Hepatocyte (in vitro differentiated cells): ENCODE measurements at regions not wholly inside any gene's neighbourhood (a gene's known extent, or its start where the extent isn't known, plus 50 kb on each side); places are given as distances from the start of the nearest gene placed in this dataset.

Experiments used
- DNase-seq: peaks from one replicate; pipeline ENCODE4 v3.0.0-alpha.2; 2016; ENCODE audit warnings: low spot score
- H2AFZ ChIP-seq: fragments of 200-600 bp; sonication (generic); 2 replicates; pipeline ENCODE4 v1.6.0; 2016; ENCODE audit warnings: antibody characterized with exemption, mild to moderate bottlenecking
- H3K27ac ChIP-seq: fragments of 200-600 bp; sonication (generic); 2 replicates; pipeline ENCODE4 v1.5.1; 2016; ENCODE audit warnings: mild to moderate bottlenecking
- H3K27me3 ChIP-seq: fragments of 200-600 bp; sonication (generic); 2 replicates; pipeline ENCODE4 v1.6.1; 2016
- H3K36me3 ChIP-seq: fragments of 200-600 bp; sonication (generic); replicated peaks from 2 replicates; pipeline ENCODE4 v1.5.1; 2016; ENCODE audit warnings: low read depth; ENCODE audit not compliant: insufficient read depth
- H3K4me1 ChIP-seq: fragments of 200-600 bp; sonication (generic); 2 replicates; pipeline ENCODE4 v1.5.1; 2016; ENCODE audit warnings: mild to moderate bottlenecking, moderate library complexity; ENCODE audit not compliant: insufficient read depth
- H3K4me2 ChIP-seq: fragments of 200-600 bp; sonication (generic); 2 replicates; pipeline ENCODE4 v1.6.0; 2016
- H3K4me3 ChIP-seq: fragments of 200-600 bp; sonication (generic); 2 replicates; pipeline ENCODE4 v1.5.1; 2016; ENCODE audit warnings: mild to moderate bottlenecking
- H3K79me2 ChIP-seq: fragments of 200-600 bp; sonication (generic); 2 replicates; pipeline ENCODE4 v1.6.0; 2017; ENCODE audit warnings: mild to moderate bottlenecking
- H3K9me2 ChIP-seq: fragments of 200-600 bp; sonication (generic); replicated peaks from 2 replicates; pipeline ENCODE4 v1.6.0; 2017; ENCODE audit warnings: mild to moderate bottlenecking; ENCODE audit not compliant: insufficient read depth
- H3K9me3 ChIP-seq: fragments of 200-600 bp; sonication (generic); 2 replicates; pipeline ENCODE4 v1.5.1; 2016; ENCODE audit warnings: low read depth, mild to moderate bottlenecking
- H4K20me1 ChIP-seq: fragments of 200-600 bp; sonication (generic); 2 replicates; pipeline ENCODE4 v1.6.0; 2016; ENCODE audit warnings: mild to moderate bottlenecking; ENCODE audit not compliant: insufficient read depth, poor library complexity, severe bottlenecking
- EZH2 ChIP-seq: fragments of 200-600 bp; sonication (generic); IDR thresholded peaks from 2 replicates; pipeline ENCODE4 v1.6.1; 2016; ENCODE audit warnings: antibody characterized with exemption, mild to moderate bottlenecking, borderline replicate concordance
- EZH2phosphoT487 ChIP-seq: fragments of 200-600 bp; sonication (generic); IDR thresholded peaks from one replicate; pipeline ENCODE4 v1.6.1; 2018; ENCODE audit warnings: antibody characterized with exemption, mild to moderate bottlenecking, low read depth, moderate library complexity; ENCODE audit not compliant: unreplicated experiment, severe bottlenecking
- WGBS: methylation state at CpG from one replicate; pipeline ENCODE4 v1.1.6; 2016; ENCODE audit warnings: low lambda C conversion rate; ENCODE audit errors: missing lambda C conversion rate; 5-methylcytosine and 5-hydroxymethylcytosine counted together
- TF ChIP-seq, protein P1 (sequence below): fragments of 200-600 bp; sonication (generic); IDR thresholded peaks from 2 replicates; pipeline ENCODE4 v1.5.1; 2016; ENCODE audit warnings: antibody characterized with exemption, mild to moderate bottlenecking; ENCODE audit not compliant: poor library complexity

DNA sequence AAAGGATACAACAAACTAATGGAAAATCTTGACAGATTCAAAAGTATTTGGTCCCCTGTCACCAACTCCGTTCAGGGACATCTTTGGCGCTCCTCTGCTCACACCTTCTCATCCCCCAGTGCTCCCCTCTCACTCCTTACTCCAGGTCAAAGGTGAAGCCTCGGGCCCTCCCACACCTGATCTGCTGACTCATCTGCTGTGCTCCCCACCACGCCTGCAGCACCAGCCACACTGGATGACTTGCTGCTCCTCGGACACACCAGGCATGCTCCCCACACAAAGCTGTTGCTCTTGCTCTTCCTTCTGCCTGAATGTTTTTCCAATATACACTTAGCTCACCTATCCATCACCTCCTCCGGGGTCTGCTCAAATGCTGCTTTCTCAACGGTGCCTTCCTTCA lies 123.4 kb downstream of the ESM1 start:
- Histone ChIP-seq H3K4me2 (no peak overlapping the region), H3K27ac (no peak overlapping the region), H3K36me3 (no peaks in the 10 kb centered on the region), H3K4me1 (no peaks in the 10 kb centered on the region), H3K9me2 (no peaks in the 10 kb centered on the region), H4K20me1 (no peaks in the 10 kb centered on the region), H3K27me3 (no peaks in the 10 kb centered on the region), H3K9me3 (no peaks in the 10 kb centered on the region), H3K4me3 (no peak overlapping the region), H2AFZ (no peak overlapping the region), H3K79me2 (no peaks in the 10 kb centered on the region)
- 79% methylated on average over 7 of the region's 7 CpGs for WGBS
- DNase-seq, result no peak
- TF ChIP-seq, protein P1, sequence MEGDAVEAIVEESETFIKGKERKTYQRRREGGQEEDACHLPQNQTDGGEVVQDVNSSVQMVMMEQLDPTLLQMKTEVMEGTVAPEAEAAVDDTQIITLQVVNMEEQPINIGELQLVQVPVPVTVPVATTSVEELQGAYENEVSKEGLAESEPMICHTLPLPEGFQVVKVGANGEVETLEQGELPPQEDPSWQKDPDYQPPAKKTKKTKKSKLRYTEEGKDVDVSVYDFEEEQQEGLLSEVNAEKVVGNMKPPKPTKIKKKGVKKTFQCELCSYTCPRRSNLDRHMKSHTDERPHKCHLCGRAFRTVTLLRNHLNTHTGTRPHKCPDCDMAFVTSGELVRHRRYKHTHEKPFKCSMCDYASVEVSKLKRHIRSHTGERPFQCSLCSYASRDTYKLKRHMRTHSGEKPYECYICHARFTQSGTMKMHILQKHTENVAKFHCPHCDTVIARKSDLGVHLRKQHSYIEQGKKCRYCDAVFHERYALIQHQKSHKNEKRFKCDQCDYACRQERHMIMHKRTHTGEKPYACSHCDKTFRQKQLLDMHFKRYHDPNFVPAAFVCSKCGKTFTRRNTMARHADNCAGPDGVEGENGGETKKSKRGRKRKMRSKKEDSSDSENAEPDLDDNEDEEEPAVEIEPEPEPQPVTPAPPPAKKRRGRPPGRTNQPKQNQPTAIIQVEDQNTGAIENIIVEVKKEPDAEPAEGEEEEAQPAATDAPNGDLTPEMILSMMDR, result no peak
- TF ChIP-seq EZH2phosphoT487 (no peak), EZH2 (no peak)

DNA sequence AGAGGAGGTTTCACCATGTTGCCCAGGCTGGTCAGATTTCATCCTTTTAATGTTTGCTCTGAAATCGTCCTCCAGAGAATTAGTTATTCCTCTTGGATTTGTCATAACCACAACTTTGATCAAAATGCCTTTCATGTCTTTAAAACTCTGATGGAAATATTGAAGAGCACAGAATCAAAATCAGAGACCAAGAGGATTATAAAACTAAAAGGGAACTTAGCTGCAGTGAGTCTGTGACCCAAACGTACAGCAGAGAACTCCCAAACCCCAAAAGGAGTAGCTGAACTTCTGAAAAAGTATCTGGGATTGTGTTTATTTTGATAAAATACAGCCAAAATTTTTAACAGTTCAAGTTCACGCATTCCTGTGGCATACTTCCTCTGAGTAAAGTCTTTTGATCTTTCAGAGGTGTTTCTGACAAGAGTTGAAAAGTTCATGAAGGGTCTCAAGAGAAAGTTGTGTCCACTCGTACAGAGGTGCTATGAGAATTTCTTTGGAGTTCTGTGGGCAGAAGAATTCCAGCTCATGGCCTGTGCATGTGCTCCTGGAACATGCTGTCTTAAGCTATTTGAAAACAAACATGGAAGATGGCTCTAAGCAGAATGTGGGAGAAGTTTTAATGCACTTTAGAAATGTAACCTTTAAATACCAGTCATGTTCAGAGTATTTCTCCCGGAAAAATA lies 124.0 kb downstream of the ESM1 start:
- H3K4me2 ChIP-seq, result no peak overlapping the region
- no peak overlapping the region for H3K4me3 ChIP-seq
- TF ChIP-seq, protein P1, result no peak
- TF ChIP-seq EZH2phosphoT487, result no peak
- TF ChIP-seq EZH2, result no peak
- no peaks in the 10 kb centered on the region for H3K36me3 ChIP-seq
- no peaks in the 10 kb centered on the region for H4K20me1 ChIP-seq
- no peaks in the 10 kb centered on the region for H3K27me3 ChIP-seq
- H3K4me1 ChIP-seq, result no peaks in the 10 kb centered on the region
- no peaks in the 10 kb centered on the region for H3K79me2 ChIP-seq
- H3K9me2 ChIP-seq, result no peaks in the 10 kb centered on the region
- no peak overlapping the region for H2AFZ ChIP-seq
- no peak for DNase-seq
- WGBS, result 50% methylated on average over 5 of the region's 5 CpGs
- no peaks in the 10 kb centered on the region for H3K9me3 ChIP-seq
- no peak overlapping the region for H3K27ac ChIP-seq

DNA sequence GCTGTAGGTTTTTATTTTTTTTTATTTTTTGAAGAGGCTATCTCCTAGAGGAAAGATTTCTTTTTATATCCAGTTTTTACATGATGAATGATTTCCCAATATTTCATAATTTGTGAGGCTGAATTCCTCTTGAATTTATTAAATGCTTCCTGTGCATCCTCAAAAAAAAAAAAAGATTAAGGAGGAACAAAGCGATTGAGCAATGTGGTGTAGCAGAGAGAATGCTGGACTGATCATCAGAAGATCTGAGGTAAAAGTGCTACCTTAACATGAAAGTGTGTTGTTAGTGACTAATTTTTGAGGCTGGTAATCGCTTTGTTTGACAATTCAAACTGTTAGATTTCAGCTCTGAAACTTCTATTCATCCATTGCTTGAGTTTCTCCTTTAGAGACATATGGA lies 125.1 kb downstream of the ESM1 start:
- H3K27me3 ChIP-seq, result no peaks in the 10 kb centered on the region
- no peak overlapping the region for H3K4me2 ChIP-seq
- H3K4me3 ChIP-seq, result no peak overlapping the region
- no peak overlapping the region for H3K27ac ChIP-seq
- H3K4me1 ChIP-seq, result no peaks in the 10 kb centered on the region
- no peak overlapping the region for H2AFZ ChIP-seq
- H3K9me2 ChIP-seq, result no peaks in the 10 kb centered on the region
- no peak for DNase-seq
- H3K36me3 ChIP-seq, result no peaks in the 10 kb centered on the region
- H3K9me3 ChIP-seq, result no peaks in the 10 kb centered on the region
- 91% methylated on average over 2 of the region's 2 CpGs for WGBS
- H4K20me1 ChIP-seq, result no peaks in the 10 kb centered on the region
- TF ChIP-seq, protein P1, result no peak
- TF ChIP-seq EZH2, result no peak
- no peaks in the 10 kb centered on the region for H3K79me2 ChIP-seq

DNA sequence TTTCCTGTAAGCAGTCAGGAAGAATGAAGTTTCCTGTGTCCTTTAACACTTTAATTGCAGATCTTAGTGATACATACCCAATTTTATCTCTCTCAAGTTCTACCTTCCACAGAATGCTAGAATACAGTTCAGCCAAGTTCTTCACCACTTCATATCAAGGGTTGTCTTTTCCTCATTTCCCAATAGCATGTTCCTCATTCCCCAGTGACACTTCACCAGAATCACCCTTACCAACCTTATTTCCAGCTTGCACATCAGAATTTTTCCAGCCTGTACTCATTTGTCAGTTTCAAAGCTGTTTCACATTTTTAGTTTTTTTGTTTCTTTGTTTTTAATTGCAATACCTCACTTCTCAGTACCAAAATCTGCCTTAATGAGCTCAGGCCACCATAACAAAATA lies 126.1 kb downstream of the ESM1 start:
- TF ChIP-seq EZH2phosphoT487 (no peak), EZH2 (no peak)
- TF ChIP-seq, protein P1, result no peak
- H3K79me2 ChIP-seq, result no peaks in the 10 kb centered on the region
- no peaks in the 10 kb centered on the region for H3K9me2 ChIP-seq
- H3K27ac ChIP-seq, result no peak overlapping the region
- H3K4me3 ChIP-seq, result no peak overlapping the region
- no peaks in the 10 kb centered on the region for H3K36me3 ChIP-seq
- H3K4me2 ChIP-seq, result no peak overlapping the region
- no peak overlapping the region for H2AFZ ChIP-seq
- H3K9me3 ChIP-seq, result no peaks in the 10 kb centered on the region
- H3K4me1 ChIP-seq, result no peaks in the 10 kb centered on the region
- no peak for DNase-seq
- no peaks in the 10 kb centered on the region for H4K20me1 ChIP-seq
- H3K27me3 ChIP-seq, result no peaks in the 10 kb centered on the region
